HEK293 (cell line): ENCODE measurements at regions not wholly inside any gene's neighbourhood (a gene's known extent, or its start where the extent isn't known, plus 50 kb on each side); places are given as distances from the start of the nearest gene placed in this dataset.

Source experiments
- CTCF ChIA-PET: fragments of 350-600 bp; formaldehyde crosslinking; extraction: SDS; loops from one replicate; lab custom pipeline; 2021; ENCODE audit warnings: antibody characterized with exemption; lab: Yijun Ruan, JAX
- POLR2A ChIA-PET: fragments of 300-600 bp; formaldehyde crosslinking; extraction: SDS; loops from one replicate; lab custom pipeline; 2020; ENCODE audit warnings: antibody characterized with exemption, inconsistent platforms; lab: Yijun Ruan, JAX
- H3K27ac ChIP-seq: fragments of 200-500 bp; sonication (Bioruptor generic); 2 replicates; pipeline ENCODE4 v1.5.1; 2014; ENCODE audit warnings: low read depth, low read length, control low read depth, inconsistent platforms; ENCODE audit errors: extremely low read depth
- H3K36me3 ChIP-seq, 2 experiments: fragments of 200-500 bp in 1 of 2; sonication (Bioruptor generic) in 1 of 2; 1 replicate in 1 of 2; 2 replicates in 1 of 2; pipeline ENCODE4 v1.5.1; 2014 to 2017; ENCODE audit warnings: inconsistent platforms in 2 of 2, low read length in 2 of 2; ENCODE audit not compliant: control insufficient read depth in 2 of 2, insufficient read depth in 1 of 2
- H3K4me1 ChIP-seq: fragments of 200-500 bp; sonication (Bioruptor generic); 2 replicates; pipeline ENCODE4 v1.5.1; 2014; ENCODE audit warnings: mild to moderate bottlenecking, low read length, inconsistent platforms; ENCODE audit not compliant: control insufficient read depth, insufficient read depth
- H3K4me3 ChIP-seq: 2 replicates; pipeline ENCODE4 v1.5.1; 2011; ENCODE audit warnings: low read depth, mild to moderate bottlenecking, control low read depth, low read length, moderate library complexity
- H3K9me3 ChIP-seq: fragments of 200-500 bp; sonication (Bioruptor generic); 2 replicates; pipeline ENCODE4 v1.5.1; 2014; ENCODE audit warnings: low read depth, low read length, inconsistent platforms; ENCODE audit not compliant: control insufficient read depth, insufficient read depth
- EGR2 ChIP-seq: fragments of 450-650 bp; formaldehyde crosslinking; IDR thresholded peaks from 2 replicates; pipeline ENCODE4 v1.5.1; 2016; ENCODE audit warnings: low read depth, missing biosample characterization, missing genetic modification characterization
- MEIS1 ChIP-seq: sonication (generic); formaldehyde crosslinking; IDR thresholded peaks from 2 replicates; pipeline ENCODE4 v1.8.1; 2022; ENCODE audit warnings: missing genetic modification reagents, mild to moderate bottlenecking, borderline replicate concordance
- REPIN1 ChIP-seq: fragments of 450-650 bp; formaldehyde crosslinking; IDR thresholded peaks from 2 replicates; pipeline ENCODE4 v1.5.1; 2017; ENCODE audit warnings: missing biosample characterization, missing genetic modification characterization, low read depth
- ZBTB1 ChIP-seq: fragments of 450-650 bp; formaldehyde crosslinking; IDR thresholded peaks from 2 replicates; pipeline ENCODE4 v1.5.1; 2016; ENCODE audit warnings: missing biosample characterization, missing genetic modification characterization
- ZEB2 ChIP-seq: fragments of 450-650 bp; formaldehyde crosslinking; IDR thresholded peaks from 2 replicates; pipeline ENCODE4 v1.5.1; 2016; ENCODE audit warnings: missing biosample characterization, missing genetic modification characterization
- ZFHX2 ChIP-seq: fragments of 450-650 bp; formaldehyde crosslinking; conservative IDR thresholded peaks from 2 replicates; pipeline ENCODE4 v1.5.1; 2016; ENCODE audit warnings: missing biosample characterization, missing genetic modification characterization
- ZNF157 ChIP-seq: fragments of 450-650 bp; formaldehyde crosslinking; IDR thresholded peaks from 2 replicates; pipeline ENCODE4 v1.5.1; 2016; ENCODE audit warnings: missing biosample characterization, missing genetic modification characterization
- ZNF169 ChIP-seq: fragments of 450-650 bp; formaldehyde crosslinking; IDR thresholded peaks from 2 replicates; pipeline ENCODE4 v1.5.1; 2016; ENCODE audit warnings: missing biosample characterization, missing genetic modification characterization
- ZNF202 ChIP-seq: fragments of 450-650 bp; formaldehyde crosslinking; IDR thresholded peaks from 2 replicates; pipeline ENCODE4 v1.5.1; 2016; ENCODE audit warnings: missing biosample characterization, missing genetic modification characterization, borderline replicate concordance
- ZNF221 ChIP-seq: fragments of 450-650 bp; formaldehyde crosslinking; IDR thresholded peaks from 2 replicates; pipeline ENCODE4 v1.5.1; 2017; ENCODE audit warnings: missing biosample characterization, missing genetic modification characterization, borderline replicate concordance
- ZNF404 ChIP-seq: fragments of 450-650 bp; formaldehyde crosslinking; IDR thresholded peaks from 2 replicates; pipeline ENCODE4 v1.5.1; 2017; ENCODE audit warnings: missing biosample characterization, missing genetic modification characterization
- ZNF416 ChIP-seq: fragments of 450-650 bp; formaldehyde crosslinking; IDR thresholded peaks from 2 replicates; pipeline ENCODE4 v1.5.1; 2016; ENCODE audit warnings: missing biosample characterization, missing genetic modification characterization
- ZNF548 ChIP-seq: fragments of 450-650 bp; formaldehyde crosslinking; IDR thresholded peaks from 2 replicates; pipeline ENCODE4 v1.5.1; 2016; ENCODE audit warnings: missing biosample characterization, missing genetic modification characterization
- ZNF549 ChIP-seq: fragments of 450-650 bp; IDR thresholded peaks from 2 replicates; pipeline ENCODE4 v1.5.1; 2018; ENCODE audit warnings: missing biosample characterization, missing genetic modification characterization, mild to moderate bottlenecking, inconsistent platforms, moderate library complexity
- ZNF555 ChIP-seq: fragments of 450-650 bp; formaldehyde crosslinking; conservative IDR thresholded peaks from 2 replicates; pipeline ENCODE4 v1.5.1; 2017; ENCODE audit warnings: missing biosample characterization, mild to moderate bottlenecking, missing genetic modification characterization, inconsistent platforms
- ZNF560 ChIP-seq: fragments of 450-650 bp; formaldehyde crosslinking; IDR thresholded peaks from 2 replicates; pipeline ENCODE4 v1.5.1; 2017; ENCODE audit warnings: missing biosample characterization, missing genetic modification characterization, borderline replicate concordance
- ZNF624 ChIP-seq: fragments of 450-650 bp; formaldehyde crosslinking; IDR thresholded peaks from 2 replicates; pipeline ENCODE4 v1.5.1; 2017; ENCODE audit warnings: missing biosample characterization, missing genetic modification characterization
- ZNF654 ChIP-seq: fragments of 450-650 bp; formaldehyde crosslinking; IDR thresholded peaks from 2 replicates; pipeline ENCODE4 v1.5.1; 2016; ENCODE audit warnings: low read depth, missing biosample characterization, missing genetic modification characterization
- TF ChIP-seq, protein P1 (sequence below): fragments of 450-650 bp; formaldehyde crosslinking; IDR thresholded peaks from 2 replicates; pipeline ENCODE4; 2016; ENCODE audit warnings: missing biosample characterization, missing genetic modification characterization
- TF ChIP-seq, protein P2 (sequence below): fragments of 450-650 bp; formaldehyde crosslinking; IDR thresholded peaks from 2 replicates; pipeline ENCODE4 v1.5.1; 2017; ENCODE audit warnings: missing biosample characterization, mild to moderate bottlenecking, missing genetic modification characterization, moderate library complexity
- TF ChIP-seq, protein P3 (sequence below): fragments of 450-650 bp; formaldehyde crosslinking; IDR thresholded peaks from 2 replicates; pipeline ENCODE4 v1.5.1; 2016; ENCODE audit warnings: missing biosample characterization, missing genetic modification characterization
- TF ChIP-seq, protein P4 (sequence below): fragments of 450-650 bp; formaldehyde crosslinking; IDR thresholded peaks from 2 replicates; pipeline ENCODE4 v1.5.1; 2016; ENCODE audit warnings: missing biosample characterization, missing genetic modification characterization

DNA sequence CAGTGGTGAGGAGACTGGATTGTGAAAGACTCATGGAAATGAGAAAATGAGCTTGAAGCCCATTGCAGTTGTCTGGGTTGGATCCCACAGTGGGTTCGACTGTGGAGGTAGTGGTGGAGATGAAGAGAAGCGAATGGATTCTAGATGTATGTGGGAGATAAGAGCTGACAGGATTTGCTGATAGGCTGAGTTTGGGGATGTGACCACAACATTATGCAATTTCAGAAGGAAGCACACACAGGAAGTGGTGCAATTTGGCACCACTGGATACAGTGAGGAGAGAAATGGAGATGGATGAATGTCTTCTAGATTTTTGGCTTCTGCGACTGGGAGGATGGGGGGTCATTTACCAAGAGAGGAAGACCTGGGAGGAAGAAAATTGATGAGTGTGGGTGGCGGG lies 64.4 kb upstream of the MAFB start:
- no peak overlapping the region for H3K4me3 ChIP-seq
- H3K4me1 ChIP-seq, result no peaks in the 10 kb centered on the region
- TF ChIP-seq REPIN1, result no peak
- TF ChIP-seq ZNF548, result no peak
- no peak for TF ChIP-seq ZNF654
- TF ChIP-seq ZNF202 (tag by site-specific recombination), result no peak
- no peak for TF ChIP-seq MEIS1
- TF ChIP-seq ZNF555, result no peak
- TF ChIP-seq, all 188 proteins: peak for 0
- ChIA-PET POLR2A (no interaction called here), CTCF (interaction anchor here (0.7 kb wide), 2 partner anchors 13 to 51 kb away, joined by 3 to 4 read pairs; no protein-coding TSS in a partner anchor)
- Histone ChIP-seq H3K9me3 (no peaks in the 10 kb centered on the region), H3K36me3 (no peaks in the 10 kb centered on the region), H3K27ac (no peak overlapping the region)

DNA sequence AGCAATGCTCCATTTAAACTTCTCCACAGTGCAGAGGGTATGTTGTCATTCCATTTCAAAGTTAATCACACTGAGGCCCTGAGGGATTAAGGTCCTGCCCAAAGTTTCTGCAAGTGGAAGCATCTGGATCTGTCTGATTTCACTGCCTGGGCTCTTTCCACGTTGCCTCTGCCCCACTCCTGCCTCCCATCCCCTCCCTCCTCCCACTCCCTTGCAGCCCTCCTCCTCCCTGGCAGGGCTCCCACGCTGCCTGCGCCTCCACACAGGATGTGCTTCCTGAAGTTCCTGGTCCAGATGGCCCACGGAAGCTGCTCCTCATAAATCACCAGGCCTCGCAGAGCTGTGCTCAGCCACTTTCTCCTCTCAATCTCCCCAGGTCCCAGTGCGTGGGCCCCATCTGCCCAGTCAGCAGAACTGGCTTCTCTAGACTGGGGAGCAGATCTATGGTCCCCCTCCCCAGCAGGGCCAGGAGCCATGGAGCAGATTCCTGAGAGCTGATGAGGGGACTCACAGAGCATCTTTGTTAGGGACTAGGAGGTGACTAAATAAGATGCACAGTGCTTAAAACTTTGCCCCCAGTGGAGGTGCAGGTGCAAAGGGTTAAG lies 65.4 kb upstream of the MAFB start:
- ChIA-PET CTCF (interaction anchor here (1.4 kb wide), 1 partner anchor 14 kb away, joined by 6 read pairs; no protein-coding TSS in a partner anchor), POLR2A (interaction anchor here (0.7 kb wide), 1 partner anchor 15 kb away, joined by 5 read pairs; no protein-coding TSS in a partner anchor)
- Histone ChIP-seq H3K4me1 (no peaks in the 10 kb centered on the region), H3K27ac (no peak overlapping the region), H3K4me3 (no peak overlapping the region), H3K9me3 (no peaks in the 10 kb centered on the region), H3K36me3 (no peaks in the 10 kb centered on the region)
- no peak for TF ChIP-seq ZEB2 (tag by site-specific recombination)
- peak; percentile 94 for TF ChIP-seq EGR2 (tag by site-specific recombination)
- TF ChIP-seq, protein P1, sequence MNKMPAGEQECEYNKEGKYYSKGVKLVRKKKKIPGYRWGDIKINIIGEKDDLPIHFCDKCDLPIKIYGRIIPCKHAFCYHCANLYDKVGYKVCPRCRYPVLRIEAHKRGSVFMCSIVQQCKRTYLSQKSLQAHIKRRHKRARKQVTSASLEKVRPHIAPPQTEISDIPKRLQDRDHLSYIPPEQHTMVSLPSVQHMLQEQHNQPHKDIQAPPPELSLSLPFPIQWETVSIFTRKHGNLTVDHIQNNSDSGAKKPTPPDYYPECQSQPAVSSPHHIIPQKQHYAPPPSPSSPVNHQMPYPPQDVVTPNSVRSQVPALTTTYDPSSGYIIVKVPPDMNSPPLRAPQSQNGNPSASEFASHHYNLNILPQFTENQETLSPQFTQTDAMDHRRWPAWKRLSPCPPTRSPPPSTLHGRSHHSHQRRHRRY (tag by site-specific recombination), result no peak
- no peak for TF ChIP-seq ZNF549 (tag by site-specific recombination)
- peak; percentile 94 for TF ChIP-seq ZFHX2 (tag by site-specific recombination)
- TF ChIP-seq ZNF560 (tag by site-specific recombination), result no peak
- TF ChIP-seq, protein P2, sequence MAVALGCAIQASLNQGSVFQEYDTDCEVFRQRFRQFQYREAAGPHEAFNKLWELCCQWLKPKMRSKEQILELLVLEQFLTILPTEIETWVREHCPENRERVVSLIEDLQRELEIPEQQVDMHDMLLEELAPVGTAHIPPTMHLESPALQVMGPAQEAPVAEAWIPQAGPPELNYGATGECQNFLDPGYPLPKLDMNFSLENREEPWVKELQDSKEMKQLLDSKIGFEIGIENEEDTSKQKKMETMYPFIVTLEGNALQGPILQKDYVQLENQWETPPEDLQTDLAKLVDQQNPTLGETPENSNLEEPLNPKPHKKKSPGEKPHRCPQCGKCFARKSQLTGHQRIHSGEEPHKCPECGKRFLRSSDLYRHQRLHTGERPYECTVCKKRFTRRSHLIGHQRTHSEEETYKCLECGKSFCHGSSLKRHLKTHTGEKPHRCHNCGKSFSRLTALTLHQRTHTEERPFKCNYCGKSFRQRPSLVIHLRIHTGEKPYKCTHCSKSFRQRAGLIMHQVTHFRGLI, result no peak
- no peak for TF ChIP-seq ZNF221 (tag by site-specific recombination)
- no peak for TF ChIP-seq ZNF624 (tag by site-specific recombination)
- TF ChIP-seq ZNF654, result no peak
- TF ChIP-seq ZBTB1 (tag by site-specific recombination), result no peak
- TF ChIP-seq ZNF404 (tag by site-specific recombination), result no peak
- no peak for TF ChIP-seq ZNF169 (tag by site-specific recombination)
- TF ChIP-seq, protein P3, sequence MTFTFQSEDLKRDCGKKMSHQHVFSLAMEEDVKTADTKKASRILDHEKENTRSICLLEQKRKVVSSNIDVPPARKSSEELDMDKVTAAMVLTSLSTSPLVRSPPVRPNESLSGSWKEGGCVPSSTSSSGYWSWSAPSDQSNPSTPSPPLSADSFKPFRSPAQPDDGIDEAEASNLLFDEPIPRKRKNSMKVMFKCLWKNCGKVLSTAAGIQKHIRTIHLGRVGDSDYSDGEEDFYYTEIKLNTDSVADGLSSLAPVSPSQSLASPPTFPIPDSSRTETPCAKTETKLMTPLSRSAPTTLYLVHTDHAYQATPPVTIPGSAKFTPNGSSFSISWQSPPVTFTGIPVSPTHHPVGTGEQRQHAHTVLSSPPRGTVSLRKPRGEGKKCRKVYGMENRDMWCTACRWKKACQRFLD (tag by site-specific recombination), result no peak
- no peak for TF ChIP-seq ZNF416
- no peak for TF ChIP-seq ZNF157 (tag by site-specific recombination)
- TF ChIP-seq, protein P4, sequence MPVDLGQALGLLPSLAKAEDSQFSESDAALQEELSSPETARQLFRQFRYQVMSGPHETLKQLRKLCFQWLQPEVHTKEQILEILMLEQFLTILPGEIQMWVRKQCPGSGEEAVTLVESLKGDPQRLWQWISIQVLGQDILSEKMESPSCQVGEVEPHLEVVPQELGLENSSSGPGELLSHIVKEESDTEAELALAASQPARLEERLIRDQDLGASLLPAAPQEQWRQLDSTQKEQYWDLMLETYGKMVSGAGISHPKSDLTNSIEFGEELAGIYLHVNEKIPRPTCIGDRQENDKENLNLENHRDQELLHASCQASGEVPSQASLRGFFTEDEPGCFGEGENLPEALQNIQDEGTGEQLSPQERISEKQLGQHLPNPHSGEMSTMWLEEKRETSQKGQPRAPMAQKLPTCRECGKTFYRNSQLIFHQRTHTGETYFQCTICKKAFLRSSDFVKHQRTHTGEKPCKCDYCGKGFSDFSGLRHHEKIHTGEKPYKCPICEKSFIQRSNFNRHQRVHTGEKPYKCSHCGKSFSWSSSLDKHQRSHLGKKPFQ, result no peak
